ENCODE measurements at regions not wholly inside any gene's neighbourhood (a gene's known extent, or its start where the extent isn't known, plus 50 kb on each side); places are given as distances from the start of the nearest gene placed in this dataset.
A peak's percentile ranks its signal among the peaks of the same experiment; 100 is the strongest.

- no peak overlapping the region for H3K18ac ChIP-seq (ENCODE audit: extremely low read depth, low read length)
- POLR2A ChIA-PET (ENCODE audit: partially characterized antibody), result no interaction called here
- no peak overlapping the region for H4K8ac ChIP-seq (ENCODE audit: extremely low read depth, insufficient read depth, low read length)
- H3K27ac ChIP-seq (ENCODE audit: low read depth, low read length), result no peak overlapping the region
- H3K36me3 ChIP-seq (ENCODE audit: control insufficient read depth in 2 of 4, insufficient read depth in 4 of 4, low read length in 3 of 4), result no peaks in the 10 kb centered on the region
- peak in 1 of 2 experiments; percentile 22 for DNase-seq (ENCODE audit: low read depth in 1 of 2, low spot score in 2 of 2)
- no peak overlapping the region for H3K4ac ChIP-seq (replicated peaks; ENCODE audit: insufficient read length, low read depth, low read length)
- H2BK12ac ChIP-seq (ENCODE audit: low read depth, low read length), result no peak overlapping the region
- H2BK120ac ChIP-seq (replicated peaks; ENCODE audit: low read depth, low read length), result no peak overlapping the region
- no peak overlapping the region for H4K5ac ChIP-seq (ENCODE audit: insufficient read length, low read depth, low read length)
- H3K4me3 ChIP-seq (ENCODE audit: extremely low read depth in 1 of 4, insufficient read depth in 2 of 4, low read depth in 3 of 4, low read length in 4 of 4), result no peak overlapping the region
- H3K9me3 ChIP-seq (ENCODE audit: insufficient read depth in 2 of 2, low read depth in 1 of 2, low read length in 1 of 2), result 0 out of 4 replicates have a peak, but pooled peaks cover 0 to 2% of the 10 kb centered on the region in 2 experiments
- H2BK5ac ChIP-seq (ENCODE audit: low read depth, low read length), result no peak overlapping the region
- FAIRE-seq, result no peak
- H3K9ac ChIP-seq (replicated peaks in 1 of 4; ENCODE audit: extremely low read depth in 1 of 4, low read depth in 3 of 4, low read length in 3 of 4), result no peak overlapping the region
- no peak overlapping the region for H2AFZ ChIP-seq (ENCODE audit: low read length)
- H3K23me2 ChIP-seq (ENCODE audit: low read depth, low read length), result no peaks in the 10 kb centered on the region
- WGBS, 2 experiments (ENCODE audit: extremely low coverage in 1 of 2, insufficient coverage in 1 of 2, insufficient read length in 1 of 2, insufficient replicate concordance in 2 of 2, low coverage in 1 of 2, low lambda C conversion rate in 2 of 2, missing lambda C conversion rate in 1 of 2), result 82% methylated on average over 8 of the region's 8 CpGs; no CpG with 5 or more reads in 1 of the 2 experiments
- H2BK15ac ChIP-seq (ENCODE audit: low read length), result no peak overlapping the region
- no peak overlapping the region for H4K91ac ChIP-seq (replicated peaks; ENCODE audit: insufficient read length, low read length)
- no peaks in the 10 kb centered on the region for H4K20me1 ChIP-seq (replicated peaks in 1 of 2; ENCODE audit: control insufficient read depth in 1 of 2, insufficient read depth in 2 of 2, low read length in 2 of 2)
- H3K23ac ChIP-seq (ENCODE audit: insufficient read length), result no peak overlapping the region
- no peak overlapping the region for H3K56ac ChIP-seq (replicated peaks; ENCODE audit: insufficient read length, low read depth, low read length)
- H3K27me3 ChIP-seq (replicated peaks in 1 of 4; ENCODE audit: control insufficient read depth in 3 of 4, extremely low read depth in 1 of 4, insufficient read depth in 3 of 4, low read length in 3 of 4), result no peaks in the 10 kb centered on the region
- no peak overlapping the region for H3K14ac ChIP-seq (ENCODE audit: insufficient read length)
- H3K4me2 ChIP-seq (ENCODE audit: insufficient read depth in 1 of 2, low read depth in 2 of 2, low read length in 2 of 2), result no peak overlapping the region
- H3K79me2 ChIP-seq (ENCODE audit: control insufficient read depth in 1 of 2, insufficient read depth in 2 of 2, low read length in 2 of 2), result no peaks in the 10 kb centered on the region
- H2BK20ac ChIP-seq (ENCODE audit: low read length), result no peak overlapping the region
- H3K79me1 ChIP-seq (ENCODE audit: low read depth, low read length), result no peaks in the 10 kb centered on the region
- CTCF ChIA-PET (ENCODE audit: partially characterized antibody), result interaction anchor here (1.9 kb wide), 1 partner anchor 31 kb away, joined by 5 read pairs; no protein-coding TSS in a partner anchor
- H3K4me1 ChIP-seq (replicated peaks in 1 of 4; ENCODE audit: control insufficient read depth in 3 of 4, insufficient read depth in 4 of 4, low read length in 3 of 4), result peaks cover 0 to 6% (median 1%) of the 10 kb centered on the region in 4 experiments; a peak in 2 of 7 replicates
- H2AK5ac ChIP-seq (ENCODE audit: low read depth, low read length), result no peak overlapping the region
- TF ChIP-seq CEBPB (IDR thresholded peaks at IDR 0.05; ENCODE audit: low read depth, low read length) (no peak), ATF2 (IDR thresholded peaks at IDR 0.05; ENCODE audit: low read length) (no peak), USF2 (IDR thresholded peaks at IDR 0.05; ENCODE audit: low read length) (no peak), SP1 (IDR thresholded peaks at IDR 0.05; ENCODE audit: low read depth, low read length) (no peak), E2F6 (IDR thresholded peaks at IDR 0.05) (no peak), EZH2 (IDR thresholded peaks at IDR 0.05; ENCODE audit: low read depth, low read length, severe bottlenecking) (no peak), SRF (IDR thresholded peaks at IDR 0.05; ENCODE audit: low read depth, low read length) (no peak), POLR2A (IDR thresholded peaks at IDR 0.05; ENCODE audit: control extremely low read depth in 1 of 2, low read depth in 2 of 2, low read length in 2 of 2) (no peak), POU5F1 (IDR thresholded peaks at IDR 0.05; ENCODE audit: low read depth, low read length) (no peak), KDM1A (IDR thresholded peaks at IDR 0.05; ENCODE audit: borderline replicate concordance, low read length) (no peak), MAX (IDR thresholded peaks at IDR 0.05) (no peak), POLR2AphosphoS5 (IDR thresholded peaks at IDR 0.05; ENCODE audit: low read depth, low read length) (no peak)
These were observed 112.4 kb upstream of the SLC66A3 start for GRCh38 chr2:11042841-11043240.

Data from H1 (cell line).